Peyer's patch (tissue), 4 donors: ENCODE measurements at regions not wholly inside any gene's neighbourhood (a gene's known extent, or its start where the extent isn't known, plus 50 kb on each side); places are given as distances from the start of the nearest gene placed in this dataset.
"Not testable (repeated sequence)": the region's sequence is repeated elsewhere in the genome, so short reads cannot be mapped to it uniquely, and the experiment has no call there.

Source experiments
- DNase-seq, 3 donors: peaks; one replicate each; pipeline ENCODE4 v3.0.0-alpha.2; 2017 to 2019
- H3K27ac ChIP-seq, 4 donors: fragments of 200-600 bp; sonication (generic); one replicate each; pipeline ENCODE4 v1.5.1; 2016 to 2019
- H3K27me3 ChIP-seq, 2 donors: fragments of 200-600 bp; sonication (generic); one replicate each; pipeline ENCODE4 v1.5.1; 2019
- H3K36me3 ChIP-seq, 3 donors: fragments of 200-600 bp; sonication (generic); one replicate each; pipeline ENCODE4 v1.5.1; 2016 to 2019
- H3K4me1 ChIP-seq, 4 donors: fragments of 200-600 bp; sonication (generic); one replicate each; pipeline ENCODE4 v1.5.1; 2016 to 2019
- H3K4me3 ChIP-seq, 4 donors: fragments of 200-600 bp; sonication (generic); 1 replicate in 3 of 4; 2 replicates in 1 of 4; pipeline ENCODE4 v1.5.1; 2016 to 2019; ENCODE audit warnings: mild to moderate bottlenecking in 1 of 4
- H3K9me3 ChIP-seq, 4 donors: fragments of 200-600 bp; sonication (generic); one replicate each; pipeline ENCODE4 v1.5.1; 2016 to 2019; ENCODE audit warnings: mild to moderate bottlenecking in 1 of 4
- POLR2A ChIP-seq, 2 donors: fragments of 450-650 bp; IDR thresholded peaks; one replicate each; pipeline ENCODE4 v1.5.1; 2017; ENCODE audit warnings: antibody characterized with exemption in 2 of 2, mild to moderate bottlenecking in 2 of 2, moderate library complexity in 2 of 2
- TF ChIP-seq, protein P1 (sequence below), 6 experiments: fragments of 450-650 bp in 4 of 6; fragments of 200-600 bp in 2 of 6; sonication (generic) in 1 of 6; IDR thresholded peaks; one replicate each; pipeline ENCODE4 v1.5.1; 2017 to 2019; ENCODE audit warnings: antibody characterized with exemption in 6 of 6, mild to moderate bottlenecking in 3 of 6, moderate library complexity in 1 of 6

DNA sequence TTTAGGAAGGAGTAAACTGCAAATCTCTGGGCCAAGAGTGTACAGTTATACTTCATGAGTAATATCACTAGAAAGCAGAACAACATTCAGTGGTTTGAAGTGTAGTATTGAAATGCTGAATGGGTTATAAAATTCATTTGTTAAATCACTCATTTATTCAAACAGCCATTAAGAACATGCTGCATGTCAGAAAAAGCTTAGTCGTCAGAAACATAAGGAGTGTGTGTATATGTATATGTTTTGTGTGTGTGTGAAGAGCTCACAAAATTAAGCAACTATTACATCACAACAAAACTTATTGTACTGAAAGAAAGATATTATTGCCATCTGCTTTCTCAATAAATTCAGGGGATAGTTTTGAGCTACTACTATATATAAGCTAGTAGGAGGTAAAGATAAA is 165.4 kb upstream of the PCDH9 start:
- H3K36me3 ChIP-seq, result no peaks in the 10 kb centered on the region
- H3K27me3 ChIP-seq, result no peaks in the 10 kb centered on the region
- no peak overlapping the region for H3K4me3 ChIP-seq
- no peak for TF ChIP-seq POLR2A (IDR thresholded peaks at IDR 0.05)
- TF ChIP-seq, protein P1, sequence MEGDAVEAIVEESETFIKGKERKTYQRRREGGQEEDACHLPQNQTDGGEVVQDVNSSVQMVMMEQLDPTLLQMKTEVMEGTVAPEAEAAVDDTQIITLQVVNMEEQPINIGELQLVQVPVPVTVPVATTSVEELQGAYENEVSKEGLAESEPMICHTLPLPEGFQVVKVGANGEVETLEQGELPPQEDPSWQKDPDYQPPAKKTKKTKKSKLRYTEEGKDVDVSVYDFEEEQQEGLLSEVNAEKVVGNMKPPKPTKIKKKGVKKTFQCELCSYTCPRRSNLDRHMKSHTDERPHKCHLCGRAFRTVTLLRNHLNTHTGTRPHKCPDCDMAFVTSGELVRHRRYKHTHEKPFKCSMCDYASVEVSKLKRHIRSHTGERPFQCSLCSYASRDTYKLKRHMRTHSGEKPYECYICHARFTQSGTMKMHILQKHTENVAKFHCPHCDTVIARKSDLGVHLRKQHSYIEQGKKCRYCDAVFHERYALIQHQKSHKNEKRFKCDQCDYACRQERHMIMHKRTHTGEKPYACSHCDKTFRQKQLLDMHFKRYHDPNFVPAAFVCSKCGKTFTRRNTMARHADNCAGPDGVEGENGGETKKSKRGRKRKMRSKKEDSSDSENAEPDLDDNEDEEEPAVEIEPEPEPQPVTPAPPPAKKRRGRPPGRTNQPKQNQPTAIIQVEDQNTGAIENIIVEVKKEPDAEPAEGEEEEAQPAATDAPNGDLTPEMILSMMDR (IDR thresholded peaks at IDR 0.05), result no peak
- no peak for DNase-seq
- H3K27ac ChIP-seq, result no peak overlapping the region
- no peaks in the 10 kb centered on the region for H3K9me3 ChIP-seq
- no peaks in the 10 kb centered on the region for H3K4me1 ChIP-seq

DNA sequence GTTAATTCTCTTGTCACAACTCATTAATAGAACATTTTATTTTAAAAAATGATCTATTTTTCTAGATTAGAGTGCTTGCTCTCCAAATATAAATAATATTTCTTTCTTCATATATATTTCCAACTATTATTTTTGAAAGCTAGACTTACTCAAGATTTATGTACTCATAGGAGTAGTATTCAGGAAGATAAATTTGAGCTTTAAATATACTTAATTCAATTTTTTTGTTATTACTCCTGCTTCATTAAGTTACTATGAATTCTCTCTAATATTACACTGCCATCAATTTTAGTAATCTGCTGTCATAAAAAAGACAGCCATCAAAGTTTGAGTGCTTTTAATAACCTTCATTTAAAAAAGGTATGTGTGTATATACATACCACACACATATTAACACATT is 161.9 kb upstream of the PCDH9 start:
- H3K4me1 ChIP-seq, result no peaks in the 10 kb centered on the region
- no peaks in the 10 kb centered on the region for H3K9me3 ChIP-seq
- no peak for DNase-seq
- no peak overlapping the region for H3K4me3 ChIP-seq
- H3K36me3 ChIP-seq, result no peaks in the 10 kb centered on the region
- H3K27ac ChIP-seq, result no peak overlapping the region
- TF ChIP-seq, protein P1 (IDR thresholded peaks at IDR 0.05), result no peak
- TF ChIP-seq POLR2A (IDR thresholded peaks at IDR 0.05), result no peak
- H3K27me3 ChIP-seq, result no peaks in the 10 kb centered on the region

DNA sequence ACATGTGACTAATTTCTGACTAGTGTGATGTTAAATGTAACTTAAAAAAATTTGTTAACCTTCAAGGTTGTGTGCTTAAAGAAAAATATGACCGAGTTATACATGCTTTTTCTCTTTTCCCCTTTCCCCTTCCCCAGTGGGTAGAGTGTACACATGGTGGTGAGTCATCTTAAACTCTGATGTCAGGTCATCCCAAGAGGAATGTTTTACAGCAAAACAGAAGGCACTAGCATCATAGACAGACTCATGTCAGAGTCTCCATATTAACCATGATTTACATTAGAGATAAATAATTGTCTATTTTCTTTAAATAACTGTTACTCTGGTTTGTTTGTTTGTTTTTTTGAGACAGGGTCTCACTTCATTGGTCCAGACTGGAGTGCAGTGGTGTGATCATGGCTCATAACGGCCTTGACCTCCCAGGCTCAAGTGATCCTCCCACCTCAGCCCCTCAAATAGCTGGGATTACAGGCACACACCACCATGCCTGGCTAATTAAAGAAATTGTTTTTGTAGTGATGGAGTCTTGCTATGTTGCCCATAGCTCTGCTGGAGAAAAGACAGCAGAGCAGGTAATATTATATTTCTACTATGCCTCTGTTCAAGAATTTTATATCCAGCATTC is 160.4 kb upstream of the PCDH9 start:
- Histone ChIP-seq H3K4me1 (no peaks in the 10 kb centered on the region), H3K27ac (no peak overlapping the region), H3K4me3 (no peak overlapping the region), H3K9me3 (no peaks in the 10 kb centered on the region), H3K36me3 (no peaks in the 10 kb centered on the region), H3K27me3 (no peaks in the 10 kb centered on the region)
- no peak for DNase-seq
- no peak for TF ChIP-seq POLR2A (IDR thresholded peaks at IDR 0.05)
- TF ChIP-seq, protein P1 (IDR thresholded peaks at IDR 0.05), result no peak

DNA sequence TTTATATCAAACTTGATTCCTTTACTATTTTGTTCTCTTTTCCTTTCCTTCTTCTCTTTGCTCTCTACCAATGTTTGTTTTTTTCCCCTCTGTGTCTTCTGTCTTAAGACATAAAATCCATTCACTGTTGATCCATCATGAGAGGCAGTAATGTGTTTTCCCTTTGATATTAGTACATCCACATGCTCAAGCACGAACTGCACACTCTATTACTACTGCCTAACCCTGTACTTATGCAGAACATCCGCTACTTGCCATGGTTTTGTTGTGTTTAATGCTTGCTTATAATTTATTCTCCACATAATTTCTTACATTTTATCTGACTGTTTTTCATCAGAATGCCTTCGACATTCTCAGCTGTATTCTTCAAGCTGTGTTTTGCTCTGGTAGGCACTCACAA is 159.0 kb upstream of the PCDH9 start:
- no peaks in the 10 kb centered on the region for H3K4me1 ChIP-seq
- DNase-seq, result no peak
- TF ChIP-seq POLR2A (IDR thresholded peaks at IDR 0.05), result no peak
- TF ChIP-seq, protein P1 (IDR thresholded peaks at IDR 0.05), result no peak
- no peaks in the 10 kb centered on the region for H3K9me3 ChIP-seq
- H3K36me3 ChIP-seq, result no peaks in the 10 kb centered on the region
- H3K4me3 ChIP-seq, result no peak overlapping the region
- H3K27ac ChIP-seq, result no peak overlapping the region
- no peaks in the 10 kb centered on the region for H3K27me3 ChIP-seq

DNA sequence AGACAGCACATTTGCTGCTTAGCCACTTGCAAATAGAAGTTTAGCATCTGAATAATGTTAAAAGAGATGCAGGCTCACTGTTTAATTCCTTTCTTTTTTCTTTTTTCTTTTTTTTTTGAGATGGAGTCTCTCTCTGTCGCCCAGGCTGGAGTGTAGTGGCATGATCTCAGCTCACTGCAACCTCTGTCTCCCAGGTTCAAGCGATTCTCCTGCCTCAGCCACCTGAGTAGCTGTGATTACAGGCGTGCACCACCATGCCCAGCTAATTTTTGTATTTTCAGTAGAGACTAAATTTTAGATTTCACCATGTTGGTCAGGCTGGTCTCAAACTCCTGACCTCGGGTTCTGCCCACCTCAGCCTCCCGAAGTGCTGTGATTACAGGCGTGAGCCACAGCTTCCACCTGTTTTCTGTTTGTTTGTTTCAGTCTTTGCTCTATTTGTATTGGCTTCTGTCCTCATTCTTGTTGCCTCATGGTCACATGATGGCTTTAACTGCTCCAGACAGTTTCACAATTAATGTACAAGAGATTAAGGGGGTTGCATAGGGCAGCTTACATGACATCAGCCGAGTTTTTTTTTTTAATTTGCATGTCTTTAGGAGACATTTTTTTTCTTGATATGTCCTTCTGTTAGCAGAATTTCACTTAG is 153.1 kb upstream of the PCDH9 start:
- H3K27ac ChIP-seq, H3K4me1 ChIP-seq, H3K36me3 ChIP-seq, H3K4me3 ChIP-seq, DNase-seq, H3K27me3 ChIP-seq, H3K9me3 ChIP-seq: not testable (repeated sequence)

DNA sequence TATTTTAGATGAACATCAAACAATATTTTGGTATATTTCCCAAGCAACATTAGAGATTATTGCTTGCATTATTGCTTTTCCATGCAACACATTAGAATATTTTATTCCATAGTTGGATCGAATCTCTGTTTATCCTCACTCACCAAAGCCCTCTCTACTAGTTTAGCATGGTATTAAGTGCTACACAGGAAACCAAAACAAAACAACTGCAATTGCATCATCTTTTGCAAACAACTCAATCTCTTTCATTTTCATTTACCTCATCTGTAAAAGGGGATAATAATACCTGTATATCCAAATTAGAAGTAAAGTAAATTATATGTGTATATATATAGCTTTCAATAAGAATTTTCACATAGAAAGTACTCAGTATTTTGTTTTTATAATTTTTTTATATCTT is 147.8 kb upstream of the PCDH9 start:
- Histone ChIP-seq H3K27me3 (no peaks in the 10 kb centered on the region), H3K4me3 (no peak overlapping the region), H3K27ac (no peak overlapping the region), H3K36me3 (no peaks in the 10 kb centered on the region), H3K9me3 (no peaks in the 10 kb centered on the region), H3K4me1 (no peaks in the 10 kb centered on the region)
- no peak for TF ChIP-seq POLR2A (IDR thresholded peaks at IDR 0.05)
- TF ChIP-seq, protein P1 (IDR thresholded peaks at IDR 0.05), result no peak
- no peak for DNase-seq
